NB4 (cell line): ENCODE measurements at regions not wholly inside any gene's neighbourhood (a gene's known extent, or its start where the extent isn't known, plus 50 kb on each side); places are given as distances from the start of the nearest gene placed in this dataset.

Source experiments
- CTCF ChIP-seq: IDR thresholded peaks from one replicate; pipeline ENCODE4 v1.5.1; 2012; ENCODE audit warnings: low read depth, low read length
- MAX ChIP-seq: IDR thresholded peaks from 2 replicates; pipeline ENCODE4 v1.6.1; 2011; ENCODE audit warnings: low read depth, low read length
- MYC ChIP-seq: IDR thresholded peaks from 2 replicates; pipeline ENCODE4 v1.6.1; 2011; ENCODE audit warnings: low read depth, low read length
- POLR2A ChIP-seq: IDR thresholded peaks from 2 replicates; pipeline ENCODE4 v1.6.1; 2011; ENCODE audit warnings: mild to moderate bottlenecking; ENCODE audit not compliant: insufficient read length; ENCODE audit errors: extremely low read depth

- TF ChIP-seq CTCF (no peak), POLR2A (no peak), MYC (no peak), MAX (no peak)
Observed at GRCh38 chr18:24975496-24976372, 376.2 kb downstream of the ZNF521 start.
